ENCODE measurements at regions not wholly inside any gene's neighbourhood (a gene's known extent, or its start where the extent isn't known, plus 50 kb on each side); places are given as distances from the start of the nearest gene placed in this dataset.

DNA sequence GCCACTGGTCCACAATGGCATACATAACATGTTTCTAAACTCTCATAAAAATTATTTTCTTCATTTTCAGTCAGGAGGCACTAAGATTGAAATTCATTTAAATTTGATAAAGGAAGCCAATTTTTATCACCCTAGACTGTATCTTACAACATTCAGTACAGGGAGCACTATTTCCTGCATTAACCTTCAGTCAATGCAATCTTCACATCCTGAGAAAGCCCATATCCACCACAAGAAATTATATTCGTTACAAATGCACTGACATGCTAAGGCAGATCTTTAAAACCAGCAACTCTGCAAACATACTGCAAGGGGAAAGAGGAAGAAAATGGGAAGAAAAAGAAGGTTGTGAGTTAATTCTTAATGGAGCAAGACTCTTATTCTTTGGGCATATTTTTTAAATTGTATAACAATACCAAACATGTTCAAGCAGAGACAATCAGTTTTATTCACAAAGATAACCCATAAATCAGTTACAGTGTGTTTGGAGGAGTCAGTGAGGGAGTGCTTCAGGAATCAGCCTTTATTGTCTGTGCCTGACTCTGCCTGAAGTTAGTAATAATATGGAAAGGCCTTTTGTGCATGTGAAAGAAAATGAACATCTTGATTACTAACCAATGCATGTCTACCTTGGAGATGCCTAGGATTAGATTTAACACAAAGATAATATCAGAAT lies 370.1 kb downstream of the FBXO15 start:
- 17 to 48% methylated on average over 1 of the region's 1 CpG for WGBS, 2 donors
- H3K4me1 ChIP-seq (ENCODE audit: control insufficient read depth in 2 of 2, insufficient read depth in 2 of 2, low read length in 1 of 2) = no peaks in the 10 kb centered on the region

DNA sequence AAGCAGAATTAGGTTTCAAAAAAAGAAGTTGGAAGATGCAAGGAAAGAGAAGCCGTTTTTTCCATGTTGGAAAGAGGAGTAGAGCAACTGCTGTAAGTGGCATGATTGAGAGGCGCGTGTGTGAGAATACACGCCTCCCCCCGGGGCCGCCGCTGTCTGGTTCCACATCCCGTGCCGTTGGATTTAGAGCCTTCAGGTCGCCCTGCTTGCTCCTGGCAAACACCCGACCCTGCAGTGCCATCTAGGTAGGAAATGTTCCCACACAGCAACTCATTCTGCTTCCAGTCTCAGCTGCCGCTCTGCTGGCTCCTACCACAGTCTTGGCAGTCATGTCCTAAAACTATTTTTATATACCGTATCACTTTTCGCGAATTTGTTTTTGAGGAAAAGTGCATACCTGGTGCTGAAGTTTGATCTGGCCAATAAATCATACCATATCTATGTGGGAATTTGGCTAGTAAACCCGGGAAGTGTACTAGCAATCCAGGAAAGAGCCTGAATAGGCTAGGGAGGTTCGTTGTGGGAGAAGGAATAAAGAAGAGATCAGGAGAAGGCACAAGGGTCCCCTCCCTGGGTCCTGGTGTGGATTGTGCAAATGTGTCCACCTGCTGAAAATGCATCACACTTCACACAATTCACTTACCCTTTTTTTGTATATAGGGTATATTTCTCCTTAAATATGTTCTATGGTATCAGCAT lies 372.7 kb downstream of the FBXO15 start:
- Histone ChIP-seq H3K4me1 (ENCODE audit: control insufficient read depth in 2 of 2, insufficient read depth in 2 of 2, low read length in 1 of 2) (no peaks in the 10 kb centered on the region), H3K27ac (ENCODE audit: low read depth in 2 of 2, low read length in 1 of 2) (no peak overlapping the region), H3K36me3 (ENCODE audit: control insufficient read depth in 2 of 2, insufficient read depth in 2 of 2, low read length in 1 of 2) (no peaks in the 10 kb centered on the region), H3K9me3 (ENCODE audit: control insufficient read depth in 2 of 2, insufficient read depth in 1 of 2, low read depth in 1 of 2, low read length in 1 of 2) (no peaks in the 10 kb centered on the region), H3K27me3 (ENCODE audit: control insufficient read depth in 1 of 2, insufficient read depth in 2 of 2, low read length in 2 of 2) (no peaks in the 10 kb centered on the region), H3K4me3 (ENCODE audit: low read depth in 1 of 2, low read length in 2 of 2) (no peak overlapping the region)
- WGBS, 2 donors = 79 to 83% methylated on average over 17 of the region's 17 CpGs

More for the DNA sequence above, 370.1 kb downstream of the FBXO15 start:
- Histone ChIP-seq H3K4me3 (ENCODE audit: low read depth in 1 of 2, low read length in 2 of 2) (no peak overlapping the region), H3K27ac (ENCODE audit: low read depth in 2 of 2, low read length in 1 of 2) (no peak overlapping the region), H3K27me3 (ENCODE audit: control insufficient read depth in 1 of 2, insufficient read depth in 2 of 2, low read length in 2 of 2) (no peaks in the 10 kb centered on the region), H3K9me3 (ENCODE audit: control insufficient read depth in 2 of 2, insufficient read depth in 1 of 2, low read depth in 1 of 2, low read length in 1 of 2) (no peaks in the 10 kb centered on the region), H3K36me3 (ENCODE audit: control insufficient read depth in 2 of 2, insufficient read depth in 2 of 2, low read length in 1 of 2) (no peaks in the 10 kb centered on the region)

DNA sequence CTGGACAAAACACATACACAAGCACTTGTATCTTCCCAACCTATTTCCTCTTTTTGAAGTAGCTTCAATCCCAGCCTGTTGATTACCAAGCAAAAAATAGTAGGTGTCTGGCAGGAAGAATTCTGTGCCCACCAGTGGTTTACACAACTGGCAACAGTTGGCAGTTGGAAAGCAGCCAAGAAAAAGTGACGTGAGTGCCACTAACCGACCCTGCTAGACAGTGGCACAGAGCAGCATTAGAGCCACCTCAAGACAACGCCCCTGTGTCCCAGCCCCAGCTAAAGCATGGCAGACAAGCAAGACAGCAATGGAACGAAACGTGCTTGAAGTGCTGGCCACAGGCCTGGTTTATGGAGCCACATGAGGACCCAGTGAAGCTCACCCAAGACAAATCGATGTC lies 379.6 kb downstream of the FBXO15 start:
- Histone ChIP-seq H3K9me3 (ENCODE audit: control insufficient read depth in 2 of 2, insufficient read depth in 1 of 2, low read depth in 1 of 2, low read length in 1 of 2) (peaks cover 3 to 5% of the 10 kb centered on the region in 2 donors), H3K27me3 (ENCODE audit: control insufficient read depth in 1 of 2, insufficient read depth in 2 of 2, low read length in 2 of 2) (no peaks in the 10 kb centered on the region), H3K36me3 (ENCODE audit: control insufficient read depth in 2 of 2, insufficient read depth in 2 of 2, low read length in 1 of 2) (no peaks in the 10 kb centered on the region), H3K4me1 (ENCODE audit: control insufficient read depth in 2 of 2, insufficient read depth in 2 of 2, low read length in 1 of 2) (no peaks in the 10 kb centered on the region), H3K4me3 (ENCODE audit: low read depth in 1 of 2, low read length in 2 of 2) (no peak overlapping the region), H3K27ac (ENCODE audit: low read depth in 2 of 2, low read length in 1 of 2) (no peak overlapping the region)
- 51 to 55% methylated on average over 6 of the region's 6 CpGs for WGBS, 2 donors

DNA sequence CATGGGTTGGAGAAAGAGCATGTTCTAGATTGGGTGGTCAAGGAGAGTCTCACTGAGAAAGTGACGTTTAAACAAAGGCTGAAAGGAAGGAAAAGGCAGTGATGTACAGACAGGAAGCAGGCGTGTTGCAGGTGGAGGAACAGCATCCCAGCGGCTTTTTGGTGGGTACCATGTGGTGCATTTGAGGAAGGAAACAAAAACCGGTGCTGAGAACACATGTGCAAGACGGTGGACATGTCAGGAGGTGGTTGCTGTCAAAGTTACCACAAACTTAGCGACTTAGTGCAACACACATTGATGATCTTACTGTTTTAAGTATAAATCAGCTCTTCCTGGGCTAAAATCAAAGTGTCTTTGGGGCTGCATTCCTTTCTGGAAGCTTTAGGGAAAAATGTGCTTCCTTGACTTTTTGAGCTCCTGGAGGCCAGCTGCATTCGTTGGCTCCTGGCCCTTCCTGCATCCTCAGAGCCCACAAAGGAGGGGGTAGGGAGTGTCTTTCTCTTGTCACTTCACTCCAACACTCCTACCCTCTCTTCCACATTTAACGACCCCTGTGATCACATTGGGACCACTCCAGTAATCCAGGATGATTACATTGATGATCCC lies 380.6 kb downstream of the FBXO15 start:
- H3K27ac ChIP-seq (ENCODE audit: low read depth in 2 of 2, low read length in 1 of 2) = no peak overlapping the region
- H3K27me3 ChIP-seq (ENCODE audit: control insufficient read depth in 1 of 2, insufficient read depth in 2 of 2, low read length in 2 of 2) = no peaks in the 10 kb centered on the region
- peaks cover 3 to 5% of the 10 kb centered on the region in 2 donors for H3K9me3 ChIP-seq (ENCODE audit: control insufficient read depth in 2 of 2, insufficient read depth in 1 of 2, low read depth in 1 of 2, low read length in 1 of 2)
- H3K36me3 ChIP-seq (ENCODE audit: control insufficient read depth in 2 of 2, insufficient read depth in 2 of 2, low read length in 1 of 2) = no peaks in the 10 kb centered on the region
- WGBS, 2 donors = 49 to 52% methylated on average over 8 of the region's 8 CpGs
- H3K4me1 ChIP-seq (ENCODE audit: control insufficient read depth in 2 of 2, insufficient read depth in 2 of 2, low read length in 1 of 2) = no peaks in the 10 kb centered on the region
- no peak overlapping the region for H3K4me3 ChIP-seq (ENCODE audit: low read depth in 1 of 2, low read length in 2 of 2)

DNA sequence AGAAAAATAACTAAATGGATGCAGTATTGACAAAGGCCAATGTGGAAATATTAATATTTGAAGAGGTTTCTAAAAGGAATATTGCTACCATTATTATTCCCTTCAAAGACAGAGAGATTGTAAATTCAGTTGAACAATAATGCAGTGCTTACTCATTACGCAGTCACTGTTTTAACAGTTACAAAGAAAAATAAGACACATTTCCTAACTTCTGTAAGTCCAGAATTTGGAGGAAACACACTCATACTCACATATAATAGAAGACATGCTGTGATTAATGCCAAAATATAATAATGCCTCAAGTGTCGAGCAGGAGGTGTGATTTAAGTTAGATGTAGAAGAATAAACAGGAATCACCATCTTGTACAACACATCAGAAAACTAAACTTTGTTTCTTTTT lies 389.2 kb downstream of the FBXO15 start:
- H3K4me1 ChIP-seq (ENCODE audit: control insufficient read depth in 2 of 2, insufficient read depth in 2 of 2, low read length in 1 of 2) = no peaks in the 10 kb centered on the region
- H3K27ac ChIP-seq (ENCODE audit: low read depth in 2 of 2, low read length in 1 of 2) = no peak overlapping the region
- no peaks in the 10 kb centered on the region for H3K36me3 ChIP-seq (ENCODE audit: control insufficient read depth in 2 of 2, insufficient read depth in 2 of 2, low read length in 1 of 2)
- no peak overlapping the region for H3K4me3 ChIP-seq (ENCODE audit: low read depth in 1 of 2, low read length in 2 of 2)
- H3K9me3 ChIP-seq (ENCODE audit: control insufficient read depth in 2 of 2, insufficient read depth in 1 of 2, low read depth in 1 of 2, low read length in 1 of 2) = peaks cover 8 to 12% of the 10 kb centered on the region in 2 donors
- no peaks in the 10 kb centered on the region for H3K27me3 ChIP-seq (ENCODE audit: control insufficient read depth in 1 of 2, insufficient read depth in 2 of 2, low read length in 2 of 2)
- 68 to 71% methylated on average over 2 of the region's 2 CpGs for WGBS, 2 donors

DNA sequence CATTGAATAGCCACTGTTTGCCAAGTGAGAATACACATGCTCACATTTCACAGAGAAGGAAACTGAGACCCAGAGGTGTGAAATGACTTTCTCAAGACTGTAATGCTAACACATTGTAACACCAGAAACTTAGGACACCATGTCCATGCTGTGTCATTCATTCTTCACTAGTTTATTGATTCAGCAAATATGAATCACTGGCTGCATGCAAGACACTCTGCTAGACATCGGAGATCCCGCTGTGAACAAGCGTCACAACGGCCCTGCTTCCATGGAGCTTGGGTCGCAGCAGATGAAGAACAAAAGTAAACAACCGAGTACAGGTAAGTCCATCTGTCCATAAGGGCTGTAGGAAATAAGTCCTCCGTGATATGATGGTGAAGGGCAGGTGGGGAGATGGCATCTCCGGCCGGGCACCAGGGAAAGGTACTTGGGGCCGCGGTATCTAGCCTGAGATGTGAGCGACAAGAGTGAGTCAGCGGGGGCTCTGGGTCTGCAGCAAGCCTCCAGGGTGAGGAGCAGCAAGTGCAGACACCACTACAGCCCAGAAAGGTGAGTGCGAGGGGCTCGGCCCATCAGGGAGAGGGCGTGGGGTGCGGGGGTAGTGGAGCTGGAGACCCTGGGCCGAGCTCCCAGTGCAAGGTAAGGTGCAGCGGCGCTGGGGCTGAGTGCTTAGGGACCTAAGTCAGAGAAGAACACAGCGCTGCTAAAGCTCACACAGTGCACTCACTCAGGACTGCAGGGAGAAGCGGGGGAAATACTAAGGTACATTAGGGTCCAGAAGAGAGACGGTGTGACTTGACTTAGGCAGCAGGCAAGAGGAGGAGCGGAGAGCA lies 391.2 kb downstream of the FBXO15 start:
- no peak overlapping the region for H3K4me3 ChIP-seq (ENCODE audit: low read depth in 1 of 2, low read length in 2 of 2)
- no peaks in the 10 kb centered on the region for H3K27me3 ChIP-seq (ENCODE audit: control insufficient read depth in 1 of 2, insufficient read depth in 2 of 2, low read length in 2 of 2)
- 87% methylated on average over 24 of the region's 24 CpGs for WGBS, 2 donors
- no peaks in the 10 kb centered on the region for H3K4me1 ChIP-seq (ENCODE audit: control insufficient read depth in 2 of 2, insufficient read depth in 2 of 2, low read length in 1 of 2)
- no peak overlapping the region for H3K27ac ChIP-seq (ENCODE audit: low read depth in 2 of 2, low read length in 1 of 2)
- peaks cover 8 to 12% of the 10 kb centered on the region in 2 donors for H3K9me3 ChIP-seq (ENCODE audit: control insufficient read depth in 2 of 2, insufficient read depth in 1 of 2, low read depth in 1 of 2, low read length in 1 of 2)
- no peaks in the 10 kb centered on the region for H3K36me3 ChIP-seq (ENCODE audit: control insufficient read depth in 2 of 2, insufficient read depth in 2 of 2, low read length in 1 of 2)

DNA sequence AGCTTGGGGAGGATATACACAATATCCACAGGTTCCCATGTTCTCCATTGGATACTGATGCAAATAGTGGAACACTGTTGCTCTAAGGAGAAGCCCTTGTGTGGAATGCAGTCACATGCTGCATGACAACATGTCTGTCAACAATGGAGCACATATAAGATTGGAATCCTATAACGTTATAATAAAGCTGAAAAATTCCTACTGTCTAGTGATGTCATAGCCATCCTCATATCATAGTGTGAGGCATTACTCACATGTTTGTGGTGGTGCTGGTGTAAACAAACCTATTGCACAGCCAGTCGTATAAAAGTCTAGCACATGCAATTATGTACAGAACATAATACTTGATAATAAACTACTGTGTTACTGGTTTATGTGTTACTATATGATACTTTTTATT lies 394.7 kb downstream of the FBXO15 start:
- Histone ChIP-seq H3K36me3 (ENCODE audit: control insufficient read depth in 2 of 2, insufficient read depth in 2 of 2, low read length in 1 of 2) (no peaks in the 10 kb centered on the region), H3K27me3 (ENCODE audit: control insufficient read depth in 1 of 2, insufficient read depth in 2 of 2, low read length in 2 of 2) (no peaks in the 10 kb centered on the region), H3K4me1 (ENCODE audit: control insufficient read depth in 2 of 2, insufficient read depth in 2 of 2, low read length in 1 of 2) (no peaks in the 10 kb centered on the region), H3K27ac (ENCODE audit: low read depth in 2 of 2, low read length in 1 of 2) (no peak overlapping the region), H3K9me3 (ENCODE audit: control insufficient read depth in 2 of 2, insufficient read depth in 1 of 2, low read depth in 1 of 2, low read length in 1 of 2) (peaks cover 5% of the 10 kb centered on the region in 2 donors), H3K4me3 (ENCODE audit: low read depth in 1 of 2, low read length in 2 of 2) (no peak overlapping the region)
- whole genome bisulfite sequencing, 2 donors = 57 to 71% methylated on average over 2 of the region's 2 CpGs

DNA sequence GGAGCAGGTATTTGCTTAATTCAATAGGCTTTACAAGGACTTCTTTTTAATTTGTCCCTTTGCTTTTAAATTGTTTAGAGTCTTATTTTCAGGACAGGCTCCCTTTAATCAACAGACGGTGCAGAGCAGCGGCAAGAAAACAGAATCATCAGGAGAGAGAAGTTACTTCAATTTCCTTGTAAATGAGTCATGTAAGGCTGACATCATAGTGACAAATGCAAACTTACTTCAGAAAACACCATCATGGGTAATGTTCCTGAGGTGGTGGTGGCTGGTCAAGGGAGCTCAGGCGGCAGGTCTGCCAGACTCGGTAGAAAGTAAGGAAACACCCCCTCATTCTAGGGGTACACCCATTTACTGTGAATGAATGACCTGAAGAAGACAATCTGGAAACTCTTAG lies 395.1 kb downstream of the FBXO15 start:
- WGBS, 2 donors = 74 to 77% methylated on average over 4 of the region's 4 CpGs
- Histone ChIP-seq H3K4me3 (ENCODE audit: low read depth in 1 of 2, low read length in 2 of 2) (no peak overlapping the region), H3K27me3 (ENCODE audit: control insufficient read depth in 1 of 2, insufficient read depth in 2 of 2, low read length in 2 of 2) (no peaks in the 10 kb centered on the region), H3K36me3 (ENCODE audit: control insufficient read depth in 2 of 2, insufficient read depth in 2 of 2, low read length in 1 of 2) (no peaks in the 10 kb centered on the region), H3K27ac (ENCODE audit: low read depth in 2 of 2, low read length in 1 of 2) (no peak overlapping the region), H3K4me1 (ENCODE audit: control insufficient read depth in 2 of 2, insufficient read depth in 2 of 2, low read length in 1 of 2) (no peaks in the 10 kb centered on the region), H3K9me3 (ENCODE audit: control insufficient read depth in 2 of 2, insufficient read depth in 1 of 2, low read depth in 1 of 2, low read length in 1 of 2) (peaks cover 5% of the 10 kb centered on the region in 2 donors)

DNA sequence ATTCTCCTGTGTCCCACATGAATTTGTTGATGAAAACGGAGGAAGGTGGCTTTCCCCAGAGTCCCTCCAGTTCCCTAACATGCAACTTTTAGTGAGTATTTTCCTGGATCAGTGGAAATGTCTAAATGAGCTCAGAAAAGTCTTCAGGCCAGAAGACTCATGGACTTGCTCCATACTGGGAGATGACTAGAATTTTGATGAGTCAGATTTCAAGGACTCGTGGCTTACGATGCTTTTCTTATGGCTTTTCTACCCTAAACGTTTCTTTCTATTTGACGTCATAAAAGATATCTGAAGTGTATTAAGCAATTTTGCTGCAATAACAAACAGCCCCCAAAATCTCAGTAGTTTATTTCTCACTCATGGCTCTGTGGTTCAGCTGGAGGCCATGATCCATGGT lies 397.6 kb downstream of the FBXO15 start:
- no peaks in the 10 kb centered on the region for H3K27me3 ChIP-seq (ENCODE audit: control insufficient read depth in 1 of 2, insufficient read depth in 2 of 2, low read length in 2 of 2)
- WGBS, 2 donors = 90 to 91% methylated on average over 5 of the region's 5 CpGs
- no peak overlapping the region for H3K4me3 ChIP-seq (ENCODE audit: low read depth in 1 of 2, low read length in 2 of 2)
- H3K27ac ChIP-seq (ENCODE audit: low read depth in 2 of 2, low read length in 1 of 2) = no peak overlapping the region
- H3K36me3 ChIP-seq (ENCODE audit: control insufficient read depth in 2 of 2, insufficient read depth in 2 of 2, low read length in 1 of 2) = no peaks in the 10 kb centered on the region
- no peaks in the 10 kb centered on the region for H3K4me1 ChIP-seq (ENCODE audit: control insufficient read depth in 2 of 2, insufficient read depth in 2 of 2, low read length in 1 of 2)
- no peaks in the 10 kb centered on the region for H3K9me3 ChIP-seq (ENCODE audit: control insufficient read depth in 2 of 2, insufficient read depth in 1 of 2, low read depth in 1 of 2, low read length in 1 of 2)
